B cell (primary cell): ENCODE measurements at regions not wholly inside any gene's neighbourhood (a gene's known extent, or its start where the extent isn't known, plus 50 kb on each side); places are given as distances from the start of the nearest gene placed in this dataset.

Experiments
- EZH2 ChIP-seq: IDR thresholded peaks from 2 replicates; pipeline ENCODE4 v1.6.1; 2012; ENCODE audit warnings: borderline replicate concordance, low read depth, mild to moderate bottlenecking, moderate library complexity, low read length; ENCODE audit not compliant: insufficient read depth, poor library complexity, severe bottlenecking
- TF ChIP-seq, protein P1 (sequence below): fragments of 200-600 bp; IDR thresholded peaks from one replicate; pipeline ENCODE4 v1.8.0; 2022; ENCODE audit warnings: antibody characterized with exemption, mild to moderate bottlenecking

DNA sequence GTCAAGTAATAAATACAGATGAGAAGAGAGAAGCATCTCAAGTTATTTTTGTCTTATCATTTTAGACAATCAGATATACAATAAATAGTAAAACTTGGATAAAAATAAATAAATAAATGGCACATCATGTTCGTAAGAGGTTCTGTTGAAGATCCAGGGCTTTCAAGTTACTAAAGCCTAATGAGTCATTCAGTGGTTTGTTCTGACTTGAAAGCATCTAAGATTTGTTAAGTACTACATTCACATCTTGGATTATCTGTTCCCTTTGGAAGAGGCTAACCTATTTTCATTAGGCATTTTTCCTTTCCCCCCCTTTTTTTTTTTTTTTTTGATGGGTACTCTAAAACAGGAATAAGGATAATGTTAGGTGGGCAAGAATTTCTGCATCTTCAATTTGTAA, 429.3 kb downstream of the PCDH20 start:
- TF ChIP-seq, protein P1, sequence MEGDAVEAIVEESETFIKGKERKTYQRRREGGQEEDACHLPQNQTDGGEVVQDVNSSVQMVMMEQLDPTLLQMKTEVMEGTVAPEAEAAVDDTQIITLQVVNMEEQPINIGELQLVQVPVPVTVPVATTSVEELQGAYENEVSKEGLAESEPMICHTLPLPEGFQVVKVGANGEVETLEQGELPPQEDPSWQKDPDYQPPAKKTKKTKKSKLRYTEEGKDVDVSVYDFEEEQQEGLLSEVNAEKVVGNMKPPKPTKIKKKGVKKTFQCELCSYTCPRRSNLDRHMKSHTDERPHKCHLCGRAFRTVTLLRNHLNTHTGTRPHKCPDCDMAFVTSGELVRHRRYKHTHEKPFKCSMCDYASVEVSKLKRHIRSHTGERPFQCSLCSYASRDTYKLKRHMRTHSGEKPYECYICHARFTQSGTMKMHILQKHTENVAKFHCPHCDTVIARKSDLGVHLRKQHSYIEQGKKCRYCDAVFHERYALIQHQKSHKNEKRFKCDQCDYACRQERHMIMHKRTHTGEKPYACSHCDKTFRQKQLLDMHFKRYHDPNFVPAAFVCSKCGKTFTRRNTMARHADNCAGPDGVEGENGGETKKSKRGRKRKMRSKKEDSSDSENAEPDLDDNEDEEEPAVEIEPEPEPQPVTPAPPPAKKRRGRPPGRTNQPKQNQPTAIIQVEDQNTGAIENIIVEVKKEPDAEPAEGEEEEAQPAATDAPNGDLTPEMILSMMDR, result no peak
- TF ChIP-seq EZH2, result no peak
